Hepatocyte (in vitro differentiated cells): ENCODE measurements at regions not wholly inside any gene's neighbourhood (a gene's known extent, or its start where the extent isn't known, plus 50 kb on each side); places are given as distances from the start of the nearest gene placed in this dataset.

Experiments
- DNase-seq: peaks from one replicate; pipeline ENCODE4 v3.0.0-alpha.2; 2016; ENCODE audit warnings: low spot score
- H2AFZ ChIP-seq: fragments of 200-600 bp; sonication (generic); 2 replicates; pipeline ENCODE4 v1.6.0; 2016; ENCODE audit warnings: antibody characterized with exemption, mild to moderate bottlenecking
- H3K27ac ChIP-seq: fragments of 200-600 bp; sonication (generic); 2 replicates; pipeline ENCODE4 v1.5.1; 2016; ENCODE audit warnings: mild to moderate bottlenecking
- H3K27me3 ChIP-seq: fragments of 200-600 bp; sonication (generic); 2 replicates; pipeline ENCODE4 v1.6.1; 2016
- H3K36me3 ChIP-seq: fragments of 200-600 bp; sonication (generic); replicated peaks from 2 replicates; pipeline ENCODE4 v1.5.1; 2016; ENCODE audit warnings: low read depth; ENCODE audit not compliant: insufficient read depth
- H3K4me1 ChIP-seq: fragments of 200-600 bp; sonication (generic); 2 replicates; pipeline ENCODE4 v1.5.1; 2016; ENCODE audit warnings: mild to moderate bottlenecking, moderate library complexity; ENCODE audit not compliant: insufficient read depth
- H3K4me2 ChIP-seq: fragments of 200-600 bp; sonication (generic); 2 replicates; pipeline ENCODE4 v1.6.0; 2016
- H3K4me3 ChIP-seq: fragments of 200-600 bp; sonication (generic); 2 replicates; pipeline ENCODE4 v1.5.1; 2016; ENCODE audit warnings: mild to moderate bottlenecking
- H3K79me2 ChIP-seq: fragments of 200-600 bp; sonication (generic); 2 replicates; pipeline ENCODE4 v1.6.0; 2017; ENCODE audit warnings: mild to moderate bottlenecking
- H3K9me2 ChIP-seq: fragments of 200-600 bp; sonication (generic); replicated peaks from 2 replicates; pipeline ENCODE4 v1.6.0; 2017; ENCODE audit warnings: mild to moderate bottlenecking; ENCODE audit not compliant: insufficient read depth
- H3K9me3 ChIP-seq: fragments of 200-600 bp; sonication (generic); 2 replicates; pipeline ENCODE4 v1.5.1; 2016; ENCODE audit warnings: low read depth, mild to moderate bottlenecking
- H4K20me1 ChIP-seq: fragments of 200-600 bp; sonication (generic); 2 replicates; pipeline ENCODE4 v1.6.0; 2016; ENCODE audit warnings: mild to moderate bottlenecking; ENCODE audit not compliant: insufficient read depth, poor library complexity, severe bottlenecking
- EZH2 ChIP-seq: fragments of 200-600 bp; sonication (generic); IDR thresholded peaks from 2 replicates; pipeline ENCODE4 v1.6.1; 2016; ENCODE audit warnings: antibody characterized with exemption, mild to moderate bottlenecking, borderline replicate concordance
- EZH2phosphoT487 ChIP-seq: fragments of 200-600 bp; sonication (generic); IDR thresholded peaks from one replicate; pipeline ENCODE4 v1.6.1; 2018; ENCODE audit warnings: antibody characterized with exemption, mild to moderate bottlenecking, low read depth, moderate library complexity; ENCODE audit not compliant: unreplicated experiment, severe bottlenecking
- WGBS: methylation state at CpG from one replicate; pipeline ENCODE4 v1.1.6; 2016; ENCODE audit warnings: low lambda C conversion rate; ENCODE audit errors: missing lambda C conversion rate; 5-methylcytosine and 5-hydroxymethylcytosine counted together
- TF ChIP-seq, protein P1 (sequence below): fragments of 200-600 bp; sonication (generic); IDR thresholded peaks from 2 replicates; pipeline ENCODE4 v1.5.1; 2016; ENCODE audit warnings: antibody characterized with exemption, mild to moderate bottlenecking; ENCODE audit not compliant: poor library complexity

DNA sequence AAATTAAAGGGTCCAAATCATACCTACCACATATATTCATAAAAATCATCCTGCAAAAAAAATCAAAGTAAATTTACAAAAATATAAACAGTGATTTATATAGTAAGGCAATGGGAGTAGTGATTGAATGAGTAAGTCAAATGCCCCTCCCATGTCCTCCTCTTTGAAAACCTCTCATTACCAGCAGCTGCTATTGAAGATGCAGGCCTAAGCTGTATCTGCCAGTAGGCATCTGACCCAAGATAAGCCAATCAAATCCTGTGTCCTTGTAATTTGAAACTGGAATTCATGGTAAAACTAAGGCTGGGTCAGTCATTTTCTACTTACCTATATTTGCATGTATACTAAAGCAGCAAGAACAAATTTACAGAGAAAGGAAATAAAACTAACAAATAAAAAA lies 60.4 kb upstream of the POU1F1 start:
- Histone ChIP-seq H3K27me3 (no peaks in the 10 kb centered on the region), H3K79me2 (no peaks in the 10 kb centered on the region), H3K9me2 (no peaks in the 10 kb centered on the region), H3K4me2 (no peak overlapping the region), H3K9me3 (no peaks in the 10 kb centered on the region), H2AFZ (no peak overlapping the region), H4K20me1 (no peaks in the 10 kb centered on the region), H3K27ac (no peak overlapping the region), H3K4me1 (peaks cover 6% of the 10 kb centered on the region), H3K36me3 (no peaks in the 10 kb centered on the region), H3K4me3 (no peak overlapping the region)
- DNase-seq = no peak
- TF ChIP-seq EZH2phosphoT487 (no peak), EZH2 (no peak)
- TF ChIP-seq, protein P1, sequence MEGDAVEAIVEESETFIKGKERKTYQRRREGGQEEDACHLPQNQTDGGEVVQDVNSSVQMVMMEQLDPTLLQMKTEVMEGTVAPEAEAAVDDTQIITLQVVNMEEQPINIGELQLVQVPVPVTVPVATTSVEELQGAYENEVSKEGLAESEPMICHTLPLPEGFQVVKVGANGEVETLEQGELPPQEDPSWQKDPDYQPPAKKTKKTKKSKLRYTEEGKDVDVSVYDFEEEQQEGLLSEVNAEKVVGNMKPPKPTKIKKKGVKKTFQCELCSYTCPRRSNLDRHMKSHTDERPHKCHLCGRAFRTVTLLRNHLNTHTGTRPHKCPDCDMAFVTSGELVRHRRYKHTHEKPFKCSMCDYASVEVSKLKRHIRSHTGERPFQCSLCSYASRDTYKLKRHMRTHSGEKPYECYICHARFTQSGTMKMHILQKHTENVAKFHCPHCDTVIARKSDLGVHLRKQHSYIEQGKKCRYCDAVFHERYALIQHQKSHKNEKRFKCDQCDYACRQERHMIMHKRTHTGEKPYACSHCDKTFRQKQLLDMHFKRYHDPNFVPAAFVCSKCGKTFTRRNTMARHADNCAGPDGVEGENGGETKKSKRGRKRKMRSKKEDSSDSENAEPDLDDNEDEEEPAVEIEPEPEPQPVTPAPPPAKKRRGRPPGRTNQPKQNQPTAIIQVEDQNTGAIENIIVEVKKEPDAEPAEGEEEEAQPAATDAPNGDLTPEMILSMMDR = no peak

- no peaks in the 10 kb centered on the region for H3K9me2 ChIP-seq
- H2AFZ ChIP-seq = no peak overlapping the region
- no peak overlapping the region for H3K4me2 ChIP-seq
- TF ChIP-seq, protein P1 = no peak
- TF ChIP-seq EZH2phosphoT487 = no peak
- TF ChIP-seq EZH2 = no peak
- H3K27me3 ChIP-seq = no peaks in the 10 kb centered on the region
- WGBS = 85% methylated on average over 1 of the region's 1 CpG
- H3K4me3 ChIP-seq = no peak overlapping the region
- no peaks in the 10 kb centered on the region for H4K20me1 ChIP-seq
- DNase-seq = no peak
- peaks cover 6% of the 10 kb centered on the region for H3K4me1 ChIP-seq
- H3K79me2 ChIP-seq = no peaks in the 10 kb centered on the region
- no peaks in the 10 kb centered on the region for H3K36me3 ChIP-seq
- no peaks in the 10 kb centered on the region for H3K9me3 ChIP-seq
- no peak overlapping the region for H3K27ac ChIP-seq
These were observed 59.5 kb upstream of the POU1F1 start for GRCh38 chr3:87335931-87336330.

DNA sequence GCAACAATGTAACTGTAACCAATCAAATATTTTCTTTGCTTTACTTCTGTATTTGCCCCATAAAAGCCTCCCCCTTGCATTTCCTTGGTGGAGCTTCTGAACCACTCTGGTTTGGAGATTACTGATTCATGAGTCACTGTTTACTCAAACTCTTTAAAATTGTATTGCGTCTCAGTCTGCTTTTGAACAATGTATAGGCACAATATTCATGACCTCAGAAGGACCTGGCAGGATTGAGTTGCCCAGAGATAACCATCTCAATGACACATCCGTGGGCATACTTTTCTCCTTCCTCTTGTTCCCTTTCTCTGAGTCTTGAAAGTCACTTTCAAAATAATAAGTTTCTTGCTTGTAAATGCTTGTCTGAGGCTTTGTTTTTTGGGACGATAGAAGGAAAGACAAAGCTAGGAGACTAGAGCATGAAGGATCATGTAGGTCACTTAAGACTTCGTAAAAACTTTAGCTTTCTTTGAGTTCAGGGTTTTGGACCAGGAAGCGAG lies 57.1 kb upstream of the POU1F1 start:
- Histone ChIP-seq H3K9me3 (no peaks in the 10 kb centered on the region), H3K27me3 (no peaks in the 10 kb centered on the region), H3K36me3 (no peaks in the 10 kb centered on the region), H3K4me3 (no peak overlapping the region), H2AFZ (no peak overlapping the region), H3K4me2 (no peak overlapping the region), H3K4me1 (peaks cover 6% of the 10 kb centered on the region), H3K9me2 (no peaks in the 10 kb centered on the region), H3K79me2 (no peaks in the 10 kb centered on the region), H4K20me1 (no peaks in the 10 kb centered on the region), H3K27ac (peak overlapping the region; percentile 74)
- TF ChIP-seq, protein P1 = no peak
- TF ChIP-seq EZH2phosphoT487 (no peak), EZH2 (no peak)
- 60% methylated on average over 5 of the region's 5 CpGs for WGBS
- peak; percentile 27 for DNase-seq

GRCh38 chr3:87332789-87333188 lies 56.4 kb upstream of the POU1F1 start:
- no peak overlapping the region for H3K4me2 ChIP-seq
- H3K9me2 ChIP-seq = no peaks in the 10 kb centered on the region
- 81% methylated on average over 6 of the region's 6 CpGs for WGBS
- peaks cover 6% of the 10 kb centered on the region for H3K4me1 ChIP-seq
- TF ChIP-seq EZH2phosphoT487 (no peak), EZH2 (no peak)
- TF ChIP-seq, protein P1 = no peak
- H3K9me3 ChIP-seq = no peaks in the 10 kb centered on the region
- H3K27me3 ChIP-seq = no peaks in the 10 kb centered on the region
- no peak for DNase-seq
- H4K20me1 ChIP-seq = no peaks in the 10 kb centered on the region
- H3K27ac ChIP-seq = peak overlapping the region; percentile 70
- H3K4me3 ChIP-seq = no peak overlapping the region
- H3K79me2 ChIP-seq = no peaks in the 10 kb centered on the region
- H2AFZ ChIP-seq = no peak overlapping the region
- H3K36me3 ChIP-seq = no peaks in the 10 kb centered on the region
